Endothelial cell (in vitro differentiated cells): ENCODE measurements at regions not wholly inside any gene's neighbourhood (a gene's known extent, or its start where the extent isn't known, plus 50 kb on each side); places are given as distances from the start of the nearest gene placed in this dataset.

Source experiments
- DNase-seq: peaks from one replicate; pipeline ENCODE4 v3.0.0; 2021; ENCODE audit warnings: low spot score
- H3K27ac Mint-ChIP-seq: one replicate; pipeline ENCODE4 v1.8.0; 2021; ENCODE audit warnings: mixed read lengths, inconsistent platforms; ENCODE audit not compliant: unreplicated experiment
- H3K27me3 Mint-ChIP-seq: one replicate; pipeline ENCODE4 v1.8.0; 2021; ENCODE audit warnings: mild to moderate bottlenecking, moderate library complexity, mixed read lengths, inconsistent platforms; ENCODE audit not compliant: unreplicated experiment
- H3K36me3 Mint-ChIP-seq: one replicate; pipeline ENCODE4 v1.8.0; 2021; ENCODE audit warnings: mild to moderate bottlenecking, low read depth, mixed read lengths, inconsistent platforms; ENCODE audit not compliant: unreplicated experiment
- H3K4me1 Mint-ChIP-seq: one replicate; pipeline ENCODE4 v1.8.0; 2021; ENCODE audit warnings: mild to moderate bottlenecking, mixed read lengths, inconsistent platforms; ENCODE audit not compliant: unreplicated experiment
- H3K4me3 Mint-ChIP-seq: one replicate; pipeline ENCODE4 v1.8.0; 2021; ENCODE audit warnings: mild to moderate bottlenecking, mixed read lengths, inconsistent platforms; ENCODE audit not compliant: unreplicated experiment
- H3K9me3 Mint-ChIP-seq: one replicate; pipeline ENCODE4 v1.8.0; 2021; ENCODE audit warnings: mixed read lengths, inconsistent platforms; ENCODE audit not compliant: unreplicated experiment
- TF ChIP-seq, protein P1 (sequence below): fragments of 200-600 bp; sonication (generic); IDR thresholded peaks from one replicate; pipeline ENCODE4 v1.5.0; 2021; ENCODE audit warnings: antibody characterized with exemption; ENCODE audit not compliant: unreplicated experiment

DNA sequence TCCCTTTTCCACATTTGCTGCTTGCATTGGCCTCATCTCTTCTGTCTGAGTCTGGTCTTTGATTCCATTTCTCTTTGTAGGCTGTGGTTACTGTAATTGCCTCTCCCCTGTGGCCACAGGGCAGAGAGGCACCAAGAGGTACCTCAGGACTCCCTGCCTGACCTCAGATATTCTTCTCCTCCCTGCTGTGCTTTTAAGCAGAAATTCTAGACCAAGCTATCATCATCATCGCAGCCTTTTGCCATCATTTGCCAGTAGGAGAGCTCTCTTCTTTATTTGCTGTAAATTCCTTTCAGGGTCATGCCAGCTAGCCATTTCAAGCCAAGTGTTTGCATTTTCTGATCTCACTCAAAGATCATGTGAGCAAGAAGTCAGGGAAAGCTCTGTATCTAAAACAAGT, 369.6 kb downstream of the ICE1 start:
- TF ChIP-seq, protein P1, sequence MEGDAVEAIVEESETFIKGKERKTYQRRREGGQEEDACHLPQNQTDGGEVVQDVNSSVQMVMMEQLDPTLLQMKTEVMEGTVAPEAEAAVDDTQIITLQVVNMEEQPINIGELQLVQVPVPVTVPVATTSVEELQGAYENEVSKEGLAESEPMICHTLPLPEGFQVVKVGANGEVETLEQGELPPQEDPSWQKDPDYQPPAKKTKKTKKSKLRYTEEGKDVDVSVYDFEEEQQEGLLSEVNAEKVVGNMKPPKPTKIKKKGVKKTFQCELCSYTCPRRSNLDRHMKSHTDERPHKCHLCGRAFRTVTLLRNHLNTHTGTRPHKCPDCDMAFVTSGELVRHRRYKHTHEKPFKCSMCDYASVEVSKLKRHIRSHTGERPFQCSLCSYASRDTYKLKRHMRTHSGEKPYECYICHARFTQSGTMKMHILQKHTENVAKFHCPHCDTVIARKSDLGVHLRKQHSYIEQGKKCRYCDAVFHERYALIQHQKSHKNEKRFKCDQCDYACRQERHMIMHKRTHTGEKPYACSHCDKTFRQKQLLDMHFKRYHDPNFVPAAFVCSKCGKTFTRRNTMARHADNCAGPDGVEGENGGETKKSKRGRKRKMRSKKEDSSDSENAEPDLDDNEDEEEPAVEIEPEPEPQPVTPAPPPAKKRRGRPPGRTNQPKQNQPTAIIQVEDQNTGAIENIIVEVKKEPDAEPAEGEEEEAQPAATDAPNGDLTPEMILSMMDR = no peak
- H3K27ac Mint-ChIP-seq = no peak overlapping the region
- H3K9me3 Mint-ChIP-seq = no peaks in the 10 kb centered on the region
- H3K27me3 Mint-ChIP-seq = peaks cover 4% of the 10 kb centered on the region
- H3K4me3 Mint-ChIP-seq = no peak overlapping the region
- DNase-seq = no peak
- H3K36me3 Mint-ChIP-seq = no peaks in the 10 kb centered on the region
- no peaks in the 10 kb centered on the region for H3K4me1 Mint-ChIP-seq

DNA sequence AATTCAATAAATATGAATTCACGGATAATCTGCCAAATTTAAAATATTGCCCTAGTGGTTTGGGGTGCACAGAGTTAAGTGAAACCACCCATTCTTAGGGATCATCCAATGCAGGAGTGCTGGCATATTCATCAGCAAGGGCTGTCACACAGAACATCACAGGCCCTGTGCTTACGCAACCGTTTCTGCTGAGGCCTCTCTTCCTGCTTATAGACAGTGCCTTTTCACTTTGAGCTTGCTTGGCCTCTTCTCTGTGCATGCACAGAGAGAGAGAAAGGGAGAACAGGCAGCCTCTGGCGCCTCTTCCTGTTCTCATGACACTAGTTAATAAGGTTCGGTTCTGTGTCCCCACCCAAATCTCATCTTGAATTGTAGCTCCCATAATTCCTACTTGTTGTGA, 366.3 kb downstream of the ICE1 start:
- no peak for DNase-seq
- no peak overlapping the region for H3K27ac Mint-ChIP-seq

DNA sequence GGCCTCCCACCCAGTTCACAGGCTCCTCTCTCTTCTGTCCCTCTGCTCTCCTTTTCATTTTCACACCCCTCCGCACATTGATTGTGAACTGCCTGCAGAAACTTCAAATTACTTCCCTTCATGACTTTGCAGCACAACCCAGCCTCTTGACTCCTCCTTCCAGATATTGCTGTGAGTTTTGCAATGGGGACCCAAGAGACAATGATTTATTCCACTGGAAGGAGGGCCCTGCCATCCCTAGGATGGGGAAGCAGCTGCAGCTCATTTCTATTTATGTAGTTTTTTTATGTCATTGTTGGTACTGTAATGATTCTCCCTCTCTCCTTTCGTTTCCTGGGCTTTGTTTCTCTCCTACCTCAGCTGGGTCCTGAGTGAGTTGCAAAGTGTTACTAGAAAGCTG, 364.9 kb downstream of the ICE1 start:
- H3K4me1 Mint-ChIP-seq = peaks cover 8% of the 10 kb centered on the region
- no peak overlapping the region for H3K4me3 Mint-ChIP-seq
- H3K27me3 Mint-ChIP-seq = peaks cover 4% of the 10 kb centered on the region
- TF ChIP-seq, protein P1 = no peak
- H3K27ac Mint-ChIP-seq = no peak overlapping the region
- no peaks in the 10 kb centered on the region for H3K9me3 Mint-ChIP-seq
- no peaks in the 10 kb centered on the region for H3K36me3 Mint-ChIP-seq
- DNase-seq = no peak

More for the DNA sequence above, 366.3 kb downstream of the ICE1 start:
- TF ChIP-seq, protein P1 = no peak
- peaks cover 5% of the 10 kb centered on the region for H3K4me1 Mint-ChIP-seq
- H3K27me3 Mint-ChIP-seq = peaks cover 4% of the 10 kb centered on the region
- H3K9me3 Mint-ChIP-seq = no peaks in the 10 kb centered on the region
- H3K36me3 Mint-ChIP-seq = no peaks in the 10 kb centered on the region
- no peak overlapping the region for H3K4me3 Mint-ChIP-seq

- TF ChIP-seq, protein P1 = no peak
- no peak overlapping the region for H3K4me3 Mint-ChIP-seq
- peaks cover 8% of the 10 kb centered on the region for H3K4me1 Mint-ChIP-seq
Measured at GRCh38 chr5:5784101-5784500, 361.6 kb downstream of the ICE1 start.

GRCh38 chr5:5783021-5783420, 360.5 kb downstream of the ICE1 start:
- H3K4me1 Mint-ChIP-seq = peaks cover 8% of the 10 kb centered on the region
- TF ChIP-seq, protein P1 = no peak
- no peak for DNase-seq
- no peak overlapping the region for H3K27ac Mint-ChIP-seq
- H3K36me3 Mint-ChIP-seq = no peaks in the 10 kb centered on the region
- H3K4me3 Mint-ChIP-seq = no peak overlapping the region
- peaks cover 7% of the 10 kb centered on the region for H3K27me3 Mint-ChIP-seq
- H3K9me3 Mint-ChIP-seq = no peaks in the 10 kb centered on the region

More at GRCh38 chr5:5784101-5784500, 361.6 kb downstream of the ICE1 start:
- Mint-ChIP-seq H3K9me3 (no peaks in the 10 kb centered on the region), H3K27ac (peak overlapping the region; percentile 84), H3K36me3 (no peaks in the 10 kb centered on the region), H3K27me3 (peaks cover 7% of the 10 kb centered on the region)
- no peak for DNase-seq
